PFSK-1 (cell line): ENCODE measurements at regions not wholly inside any gene's neighbourhood (a gene's known extent, or its start where the extent isn't known, plus 50 kb on each side); places are given as distances from the start of the nearest gene placed in this dataset.

Source experiments
- FOXP2 ChIP-seq: optimal IDR thresholded peaks from 2 replicates; pipeline ENCODE3; 2011; ENCODE audit warnings: borderline replicate concordance, control low read depth, inconsistent platforms; ENCODE audit not compliant: insufficient read depth; ENCODE audit errors: extremely low read length, extremely low read depth
- POLR2AphosphoS5 ChIP-seq: IDR thresholded peaks from 2 replicates; pipeline ENCODE4 v1.6.1; 2012; ENCODE audit warnings: low read depth, mild to moderate bottlenecking, control low read depth, low read length, moderate library complexity
- REST ChIP-seq, 2 experiments: IDR thresholded peaks; 2 replicates each; pipeline versions ENCODE4 v1.6.1 to v1.8.0; 2011 to 2012; ENCODE audit warnings: low read depth in 2 of 2, low read length in 2 of 2, control low read depth in 1 of 2, inconsistent platforms in 1 of 2, mild to moderate bottlenecking in 1 of 2, moderate library complexity in 1 of 2; ENCODE audit not compliant: insufficient read depth in 1 of 2
- SIN3A ChIP-seq: IDR thresholded peaks from 2 replicates; pipeline ENCODE4 v1.6.1; 2012; ENCODE audit warnings: mild to moderate bottlenecking, low read length, moderate library complexity, borderline replicate concordance; ENCODE audit not compliant: insufficient read depth
- TAF1 ChIP-seq: IDR thresholded peaks from 2 replicates; pipeline ENCODE4 v1.6.1; 2012; ENCODE audit warnings: low read length, control low read depth, borderline replicate concordance; ENCODE audit not compliant: insufficient read depth

- TF ChIP-seq POLR2AphosphoS5 (no peak), TAF1 (no peak), REST (IDR thresholded peaks at IDR 0.05; ENCODE audit: insufficient read depth in 1 of 2, low read depth in 2 of 2, low read length in 2 of 2) (no peak), FOXP2 (no peak), SIN3A (no peak)
Observed at GRCh38 chr5:39668980-39669379, 244.2 kb upstream of the DAB2 start.
